ENCODE measurements at regions not wholly inside any gene's neighbourhood (a gene's known extent, or its start where the extent isn't known, plus 50 kb on each side); places are given as distances from the start of the nearest gene placed in this dataset.

GRCh38 chr6:166861304-166861703 is 95.0 kb downstream of the RNASET2 start:
- Histone ChIP-seq H3K4me2 (ENCODE audit: low read length) (no peak overlapping the region), H3K4me3 (ENCODE audit: low read depth, low read length, poor library complexity, severe bottlenecking) (no peak overlapping the region), H3K27me3 (ENCODE audit: insufficient read depth, low read length) (no peaks in the 10 kb centered on the region; the same call in 1 of the 2 replicates), H2AFZ (ENCODE audit: low read length) (no peak overlapping the region), H3F3A (ENCODE audit: insufficient read depth, low read length) (no peaks in the 10 kb centered on the region), H3K9ac (ENCODE audit: low read length) (no peak overlapping the region), H4K20me1 (ENCODE audit: insufficient read depth, low read length) (no peaks in the 10 kb centered on the region), H3K4me1 (ENCODE audit: insufficient read depth, low read length, severe bottlenecking) (no peaks in the 10 kb centered on the region), H3K9me3 (ENCODE audit: low read length) (no peaks in the 10 kb centered on the region), H3K79me2 (ENCODE audit: insufficient read depth, low read length) (no peaks in the 10 kb centered on the region), H3K27ac (ENCODE audit: low read depth, low read length, poor library complexity, severe bottlenecking) (no peak overlapping the region), H3K36me3 (ENCODE audit: insufficient read depth, low read length) (no peaks in the 10 kb centered on the region), H3K9me2 (ENCODE audit: low read depth, low read length) (no peaks in the 10 kb centered on the region)
- TF ChIP-seq CTCF (IDR thresholded peaks at IDR 0.05; ENCODE audit: low read length) (no peak), EZH2 (IDR thresholded peaks at IDR 0.05; ENCODE audit: borderline replicate concordance, low read length) (no peak)

- H2AFZ ChIP-seq (ENCODE audit: low read length) = no peak overlapping the region
- H3K36me3 ChIP-seq (ENCODE audit: insufficient read depth, low read length) = no peaks in the 10 kb centered on the region
- H3K27me3 ChIP-seq (ENCODE audit: insufficient read depth, low read length) = no peaks in the 10 kb centered on the region; the same call in 1 of the 2 replicates
- H3K4me2 ChIP-seq (ENCODE audit: low read length) = no peak overlapping the region
- TF ChIP-seq EZH2 (IDR thresholded peaks at IDR 0.05; ENCODE audit: borderline replicate concordance, low read length) (no peak), CTCF (IDR thresholded peaks at IDR 0.05; ENCODE audit: low read length) (no peak)
- no peaks in the 10 kb centered on the region for H3F3A ChIP-seq (ENCODE audit: insufficient read depth, low read length)
- H4K20me1 ChIP-seq (ENCODE audit: insufficient read depth, low read length) = no peaks in the 10 kb centered on the region
- H3K27ac ChIP-seq (ENCODE audit: low read depth, low read length, poor library complexity, severe bottlenecking) = no peak overlapping the region
- no peaks in the 10 kb centered on the region for H3K79me2 ChIP-seq (ENCODE audit: insufficient read depth, low read length)
- no peaks in the 10 kb centered on the region for H3K9me2 ChIP-seq (ENCODE audit: low read depth, low read length)
- H3K4me1 ChIP-seq (ENCODE audit: insufficient read depth, low read length, severe bottlenecking) = no peaks in the 10 kb centered on the region
- no peak overlapping the region for H3K4me3 ChIP-seq (ENCODE audit: low read depth, low read length, poor library complexity, severe bottlenecking)
- no peaks in the 10 kb centered on the region for H3K9me3 ChIP-seq (ENCODE audit: low read length)
- no peak overlapping the region for H3K9ac ChIP-seq (ENCODE audit: low read length)
These were observed 96.0 kb downstream of the RNASET2 start for GRCh38 chr6:166860392-166860791.

- H3K9ac ChIP-seq (ENCODE audit: low read length) = no peak overlapping the region
- no peaks in the 10 kb centered on the region for H3K9me3 ChIP-seq (ENCODE audit: low read length)
- no peaks in the 10 kb centered on the region for H3F3A ChIP-seq (ENCODE audit: insufficient read depth, low read length)
- H3K27ac ChIP-seq (ENCODE audit: low read depth, low read length, poor library complexity, severe bottlenecking) = no peak overlapping the region
- no peaks in the 10 kb centered on the region for H4K20me1 ChIP-seq (ENCODE audit: insufficient read depth, low read length)
- no peaks in the 10 kb centered on the region for H3K79me2 ChIP-seq (ENCODE audit: insufficient read depth, low read length)
- H3K4me2 ChIP-seq (ENCODE audit: low read length) = no peak overlapping the region
- H3K36me3 ChIP-seq (ENCODE audit: insufficient read depth, low read length) = no peaks in the 10 kb centered on the region
- H3K9me2 ChIP-seq (ENCODE audit: low read depth, low read length) = no peaks in the 10 kb centered on the region
- H2AFZ ChIP-seq (ENCODE audit: low read length) = no peak overlapping the region
- TF ChIP-seq CTCF (IDR thresholded peaks at IDR 0.05; ENCODE audit: low read length) = no peak
- no peak for TF ChIP-seq EZH2 (IDR thresholded peaks at IDR 0.05; ENCODE audit: borderline replicate concordance, low read length)
- H3K27me3 ChIP-seq (ENCODE audit: insufficient read depth, low read length) = no peaks in the 10 kb centered on the region
- H3K4me3 ChIP-seq (ENCODE audit: low read depth, low read length, poor library complexity, severe bottlenecking) = no peak overlapping the region
- no peaks in the 10 kb centered on the region for H3K4me1 ChIP-seq (ENCODE audit: insufficient read depth, low read length, severe bottlenecking)
These were observed 100.9 kb downstream of the RNASET2 start for GRCh38 chr6:166855416-166855815.

All from OCI-LY1 (cell line).